CD4-positive, alpha-beta T cell (primary cell): ENCODE measurements at regions not wholly inside any gene's neighbourhood (a gene's known extent, or its start where the extent isn't known, plus 50 kb on each side); places are given as distances from the start of the nearest gene placed in this dataset.

Source experiments
- ATAC-seq: fragments of 200-7000 bp; cut with Tn5 transposase; one replicate; pipeline ENCODE4 v1.10.0; 2022; ENCODE audit warnings: mild to moderate bottlenecking; ENCODE audit not compliant: poor library complexity
- CTCF ChIA-PET: fragments of 350-600 bp; sonication (Branson Sonifier 250); formaldehyde crosslinking; loops from one replicate; lab custom pipeline; 2021; ENCODE audit warnings: antibody characterized with exemption, inconsistent platforms; lab: Charles Lee
- POLR2A ChIA-PET: fragments of 350-600 bp; sonication (Branson Sonifier 250); formaldehyde crosslinking; loops from one replicate; lab custom pipeline; 2021; ENCODE audit warnings: antibody characterized with exemption, inconsistent platforms; lab: Charles Lee
- DNase-seq, 14 experiments: peaks; one replicate each; pipeline ENCODE4 v3.0.0-alpha.2; 2013 to 2020; ENCODE audit warnings: mixed read lengths in 2 of 14
- H3K27ac ChIP-seq, 2 donors: one replicate each; pipeline versions ENCODE4 v1.5.1 to v1.7.0; 2013; ENCODE audit warnings: low read length in 2 of 2, low read depth in 1 of 2, mild to moderate bottlenecking in 1 of 2
- H3K27me3 ChIP-seq, 2 experiments: 1 replicate in 1 of 2; 2 replicates in 1 of 2; pipeline versions ENCODE4 v1.6.1 to v1.7.0; 2013; ENCODE audit warnings: low read length in 2 of 2, control low read depth in 1 of 2, mild to moderate bottlenecking in 1 of 2, moderate library complexity in 1 of 2; ENCODE audit not compliant: insufficient read depth in 2 of 2, control insufficient read depth in 1 of 2
- H3K36me3 ChIP-seq: one replicate; pipeline ENCODE4 v1.6.1; 2013; ENCODE audit warnings: low read length, control low read depth; ENCODE audit not compliant: insufficient read depth
- H3K4me1 ChIP-seq: one replicate; pipeline ENCODE4 v1.6.1; 2013; ENCODE audit warnings: low read length, control low read depth; ENCODE audit not compliant: insufficient read depth
- H3K4me3 ChIP-seq: one replicate; pipeline ENCODE4 v1.5.1; 2013; ENCODE audit warnings: mild to moderate bottlenecking, low read length, moderate library complexity
- H3K9me3 ChIP-seq, 2 experiments: 1 replicate in 1 of 2; 2 replicates in 1 of 2; pipeline versions ENCODE4 v1.6.1 to v1.7.0; 2013; ENCODE audit warnings: low read length in 2 of 2, mild to moderate bottlenecking in 2 of 2, control low read depth in 1 of 2, moderate library complexity in 1 of 2; ENCODE audit not compliant: control insufficient read depth in 1 of 2, insufficient read depth in 1 of 2
- H3K27ac Mint-ChIP-seq: one replicate; pipeline ENCODE4 v1.8.0; 2020; ENCODE audit warnings: mixed read lengths
- H3K27me3 Mint-ChIP-seq: one replicate; pipeline ENCODE4 v1.8.0; 2021; ENCODE audit warnings: mixed read lengths
- H3K36me3 Mint-ChIP-seq: one replicate; pipeline ENCODE4 v1.8.0; 2021; ENCODE audit warnings: low read depth, mixed read lengths
- H3K4me1 Mint-ChIP-seq: one replicate; pipeline ENCODE4 v1.8.0; 2021; ENCODE audit warnings: low read depth, mixed read lengths
- H3K4me3 Mint-ChIP-seq: one replicate; pipeline ENCODE4 v1.8.0; 2020; ENCODE audit warnings: mild to moderate bottlenecking, mixed read lengths
- H3K9me3 Mint-ChIP-seq: one replicate; pipeline ENCODE4 v1.8.0; 2020; ENCODE audit warnings: mixed read lengths
- CTCF ChIP-seq: fragments of 200-600 bp; IDR thresholded peaks from one replicate; pipeline ENCODE4 v1.8.0; 2022; ENCODE audit warnings: antibody characterized with exemption, mild to moderate bottlenecking
- intact Hi-C, 2 experiments: fragments of 100-400 bp; cut with DNase I in 1 of 2; cut with micrococcal nuclease in 1 of 2; formaldehyde crosslinking; loops; one replicate each; pipeline versions ENCODE4 v1.15.1 to v1.9.0; 2023 to 2025; cut with DNase I, micrococcal nuclease

- Histone ChIP-seq H3K27ac (no peak overlapping the region), H3K4me1 (no peaks in the 10 kb centered on the region), H3K9me3 (peaks cover 0 to 7% of the 10 kb centered on the region in 2 experiments), H3K36me3 (no peaks in the 10 kb centered on the region), H3K4me3 (no peak overlapping the region), H3K27me3 (no peaks in the 10 kb centered on the region)
- POLR2A ChIA-PET: no interaction called here
- H3K36me3 Mint-ChIP-seq: no peaks in the 10 kb centered on the region
- no peaks in the 10 kb centered on the region for H3K27me3 Mint-ChIP-seq
- no peak for ATAC-seq
- H3K4me1 Mint-ChIP-seq: no peaks in the 10 kb centered on the region
- no peaks in the 10 kb centered on the region for H3K9me3 Mint-ChIP-seq
- CTCF ChIA-PET: no interaction called here
- DNase-seq: no peak
- no peak overlapping the region for H3K27ac Mint-ChIP-seq
- H3K4me3 Mint-ChIP-seq: no peak overlapping the region
- no peak for TF ChIP-seq CTCF
- intact Hi-C loops: no loop called here
These were observed 539.6 kb downstream of the MED13L start for GRCh38 chr12:115737895-115738294.

- Histone ChIP-seq H3K27me3 (no peaks in the 10 kb centered on the region), H3K4me1 (no peaks in the 10 kb centered on the region), H3K9me3 (peaks cover 0 to 7% of the 10 kb centered on the region in 2 experiments), H3K36me3 (no peaks in the 10 kb centered on the region), H3K4me3 (no peak overlapping the region), H3K27ac (no peak overlapping the region)
- DNase-seq (no peak), ATAC-seq (no peak)
- no peak overlapping the region for H3K27ac Mint-ChIP-seq
- intact Hi-C loops: no loop called here
- no peak for TF ChIP-seq CTCF
- no peaks in the 10 kb centered on the region for H3K9me3 Mint-ChIP-seq
- H3K4me3 Mint-ChIP-seq: no peak overlapping the region
- H3K4me1 Mint-ChIP-seq: no peaks in the 10 kb centered on the region
- no peaks in the 10 kb centered on the region for H3K36me3 Mint-ChIP-seq
- no peaks in the 10 kb centered on the region for H3K27me3 Mint-ChIP-seq
- CTCF ChIA-PET: no interaction called here
- POLR2A ChIA-PET: no interaction called here
These were observed 541.1 kb downstream of the MED13L start for GRCh38 chr12:115736360-115736759.

- no peak for DNase-seq
- ChIA-PET CTCF (no interaction called here), POLR2A (no interaction called here)
- no peak overlapping the region for H3K27ac Mint-ChIP-seq
- H3K27ac ChIP-seq: no peak overlapping the region
- H3K36me3 ChIP-seq: no peaks in the 10 kb centered on the region
- no peaks in the 10 kb centered on the region for H3K27me3 ChIP-seq
- no peak for ATAC-seq
- no peak overlapping the region for H3K4me3 ChIP-seq
- H3K9me3 Mint-ChIP-seq: peaks cover 3% of the 10 kb centered on the region
- intact Hi-C loops: no loop called here
- TF ChIP-seq CTCF: no peak
- no peaks in the 10 kb centered on the region for H3K9me3 ChIP-seq
- H3K4me1 Mint-ChIP-seq: no peaks in the 10 kb centered on the region
- H3K27me3 Mint-ChIP-seq: peaks cover 9% of the 10 kb centered on the region
- no peak overlapping the region for H3K4me3 Mint-ChIP-seq
- H3K36me3 Mint-ChIP-seq: no peaks in the 10 kb centered on the region
- H3K4me1 ChIP-seq: no peaks in the 10 kb centered on the region
These were observed 546.4 kb downstream of the MED13L start for GRCh38 chr12:115730975-115731541.
